ENCODE measurements at regions not wholly inside any gene's neighbourhood (a gene's known extent, or its start where the extent isn't known, plus 50 kb on each side); places are given as distances from the start of the nearest gene placed in this dataset.

DNA sequence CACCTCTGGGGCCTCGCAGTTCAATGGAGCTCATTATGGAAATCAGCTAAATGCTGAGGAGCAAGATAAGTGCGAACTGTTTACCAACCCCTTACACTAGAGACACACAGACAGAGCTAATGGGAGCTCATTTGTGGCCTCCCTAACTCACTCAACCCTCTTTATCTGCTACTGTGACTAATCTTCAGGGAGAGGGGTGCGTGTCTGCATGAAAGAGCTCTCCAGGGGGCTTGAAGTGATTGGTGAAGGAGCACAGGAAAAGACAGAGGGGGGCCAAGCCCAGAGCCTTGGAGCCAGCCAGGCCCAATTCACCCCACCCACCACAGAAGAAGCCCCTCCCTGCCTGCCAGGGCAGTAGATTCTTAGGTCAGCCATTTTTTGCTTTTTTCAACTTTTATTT is 466.8 kb upstream of the BRINP1 start:
- TF ChIP-seq EZH2phosphoT487 (IDR thresholded peaks at IDR 0.05; ENCODE audit: low read depth), result no peak
- TF ChIP-seq, protein P1, sequence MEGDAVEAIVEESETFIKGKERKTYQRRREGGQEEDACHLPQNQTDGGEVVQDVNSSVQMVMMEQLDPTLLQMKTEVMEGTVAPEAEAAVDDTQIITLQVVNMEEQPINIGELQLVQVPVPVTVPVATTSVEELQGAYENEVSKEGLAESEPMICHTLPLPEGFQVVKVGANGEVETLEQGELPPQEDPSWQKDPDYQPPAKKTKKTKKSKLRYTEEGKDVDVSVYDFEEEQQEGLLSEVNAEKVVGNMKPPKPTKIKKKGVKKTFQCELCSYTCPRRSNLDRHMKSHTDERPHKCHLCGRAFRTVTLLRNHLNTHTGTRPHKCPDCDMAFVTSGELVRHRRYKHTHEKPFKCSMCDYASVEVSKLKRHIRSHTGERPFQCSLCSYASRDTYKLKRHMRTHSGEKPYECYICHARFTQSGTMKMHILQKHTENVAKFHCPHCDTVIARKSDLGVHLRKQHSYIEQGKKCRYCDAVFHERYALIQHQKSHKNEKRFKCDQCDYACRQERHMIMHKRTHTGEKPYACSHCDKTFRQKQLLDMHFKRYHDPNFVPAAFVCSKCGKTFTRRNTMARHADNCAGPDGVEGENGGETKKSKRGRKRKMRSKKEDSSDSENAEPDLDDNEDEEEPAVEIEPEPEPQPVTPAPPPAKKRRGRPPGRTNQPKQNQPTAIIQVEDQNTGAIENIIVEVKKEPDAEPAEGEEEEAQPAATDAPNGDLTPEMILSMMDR (IDR thresholded peaks at IDR 0.05; ENCODE audit: low read depth, low read length), result no peak
- Histone ChIP-seq H3K27me3 (ENCODE audit: low read depth, low read length) (no peaks in the 10 kb centered on the region), H3K27ac (ENCODE audit: low read length) (no peak overlapping the region), H3K36me3 (replicated peaks; ENCODE audit: low read depth, low read length) (no peaks in the 10 kb centered on the region), H4K20me1 (ENCODE audit: insufficient read depth, low read length) (no peaks in the 10 kb centered on the region), H3K4me2 (ENCODE audit: low read length) (no peak overlapping the region), H2AFZ (ENCODE audit: low read depth, low read length) (no peak overlapping the region), H3K4me3 (ENCODE audit: low read length) (no peak overlapping the region), H3K9ac (ENCODE audit: low read length) (no peak overlapping the region), H3K4me1 (ENCODE audit: low read length) (no peaks in the 10 kb centered on the region), H3K9me3 (ENCODE audit: insufficient read depth, low read length) (no peaks in the 10 kb centered on the region), H3K79me2 (ENCODE audit: low read length) (no peaks in the 10 kb centered on the region)

DNA sequence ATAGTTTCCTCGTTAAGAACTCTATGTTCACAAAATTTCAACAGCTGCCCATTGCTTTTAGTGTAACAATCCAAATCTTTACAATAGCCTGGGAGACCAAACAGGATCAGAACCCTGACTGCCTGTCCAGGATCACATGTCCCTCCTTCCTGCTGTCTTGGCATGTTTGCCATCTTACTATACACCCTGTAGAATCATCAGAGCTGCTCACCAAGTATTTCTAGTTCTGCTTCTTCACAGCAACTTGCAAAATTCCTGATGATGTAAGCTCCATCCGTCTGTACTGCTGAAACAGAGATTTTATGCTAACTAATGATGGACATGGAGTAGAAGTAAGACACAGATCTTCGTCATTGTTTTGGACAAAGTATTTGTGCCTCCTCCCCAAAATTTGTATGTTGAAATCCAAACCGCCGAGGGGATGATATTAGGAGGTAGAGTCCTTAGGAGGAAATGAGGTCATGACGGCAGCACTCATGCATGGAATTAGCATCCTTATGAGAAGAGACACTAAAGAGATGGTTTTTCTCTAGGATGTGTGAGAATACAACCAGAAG is 464.9 kb upstream of the BRINP1 start:
- no peak overlapping the region for H3K4me3 ChIP-seq (ENCODE audit: low read length)
- no peak overlapping the region for H2AFZ ChIP-seq (ENCODE audit: low read depth, low read length)
- no peaks in the 10 kb centered on the region for H3K4me1 ChIP-seq (ENCODE audit: low read length)
- no peaks in the 10 kb centered on the region for H3K79me2 ChIP-seq (ENCODE audit: low read length)
- TF ChIP-seq, protein P1 (IDR thresholded peaks at IDR 0.05; ENCODE audit: low read depth, low read length), result no peak
- TF ChIP-seq EZH2phosphoT487 (IDR thresholded peaks at IDR 0.05; ENCODE audit: low read depth), result no peak
- no peaks in the 10 kb centered on the region for H3K36me3 ChIP-seq (replicated peaks; ENCODE audit: low read depth, low read length)
- no peak overlapping the region for H3K4me2 ChIP-seq (ENCODE audit: low read length)
- H3K27ac ChIP-seq (ENCODE audit: low read length), result no peak overlapping the region
- H3K9me3 ChIP-seq (ENCODE audit: insufficient read depth, low read length), result no peaks in the 10 kb centered on the region
- no peaks in the 10 kb centered on the region for H3K27me3 ChIP-seq (ENCODE audit: low read depth, low read length)
- no peak overlapping the region for H3K9ac ChIP-seq (ENCODE audit: low read length)
- H4K20me1 ChIP-seq (ENCODE audit: insufficient read depth, low read length), result no peaks in the 10 kb centered on the region

DNA sequence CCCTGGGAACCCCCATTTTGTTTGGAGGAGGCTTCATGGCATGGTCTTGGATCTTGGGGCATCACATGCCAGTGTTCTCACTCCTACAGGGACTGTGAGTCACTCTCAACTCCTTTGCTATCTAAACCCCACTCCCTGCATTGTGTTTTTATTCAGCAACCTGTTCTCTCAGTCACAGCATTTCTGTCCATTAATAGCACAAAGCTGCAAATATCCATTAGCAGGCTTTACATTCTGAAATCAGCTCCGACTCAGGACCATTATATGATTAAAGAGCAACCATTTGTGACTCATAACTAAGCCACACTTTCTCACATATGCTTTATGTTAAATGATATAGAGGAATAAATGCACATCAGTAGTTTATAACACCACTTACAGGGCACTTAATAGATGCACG is 462.1 kb upstream of the BRINP1 start:
- no peaks in the 10 kb centered on the region for H3K79me2 ChIP-seq (ENCODE audit: low read length)
- H3K4me1 ChIP-seq (ENCODE audit: low read length), result no peaks in the 10 kb centered on the region
- H2AFZ ChIP-seq (ENCODE audit: low read depth, low read length), result no peak overlapping the region
- H3K36me3 ChIP-seq (replicated peaks; ENCODE audit: low read depth, low read length), result no peaks in the 10 kb centered on the region
- no peaks in the 10 kb centered on the region for H3K9me3 ChIP-seq (ENCODE audit: insufficient read depth, low read length)
- 0 out of 2 replicates have a peak, but pooled peaks cover 6% of the 10 kb centered on the region for H3K27me3 ChIP-seq (ENCODE audit: low read depth, low read length)
- H4K20me1 ChIP-seq (ENCODE audit: insufficient read depth, low read length), result no peaks in the 10 kb centered on the region
- H3K27ac ChIP-seq (ENCODE audit: low read length), result no peak overlapping the region
- H3K9ac ChIP-seq (ENCODE audit: low read length), result no peak overlapping the region
- TF ChIP-seq, protein P1 (IDR thresholded peaks at IDR 0.05; ENCODE audit: low read depth, low read length), result no peak
- TF ChIP-seq EZH2phosphoT487 (IDR thresholded peaks at IDR 0.05; ENCODE audit: low read depth), result no peak
- H3K4me3 ChIP-seq (ENCODE audit: low read length), result no peak overlapping the region
- no peak overlapping the region for H3K4me2 ChIP-seq (ENCODE audit: low read length)

DNA sequence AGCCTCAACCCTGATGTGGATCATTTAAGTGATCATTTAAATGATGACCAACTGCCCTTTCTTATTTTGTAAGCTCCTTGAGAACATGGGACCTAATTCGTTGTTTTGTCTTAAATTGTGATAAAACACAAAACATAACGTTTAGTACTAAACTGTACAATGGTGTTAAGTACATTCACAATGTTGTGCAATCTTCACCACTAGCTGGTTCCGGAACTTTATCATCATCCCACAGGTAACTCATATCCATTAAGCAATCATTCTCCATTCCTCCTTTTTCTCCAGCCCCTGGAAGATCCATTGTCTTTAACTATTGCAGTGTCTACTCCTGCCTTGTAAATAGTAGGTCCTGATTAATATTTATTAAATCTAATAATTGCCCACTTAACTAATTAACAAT is 460.5 kb upstream of the BRINP1 start:
- no peaks in the 10 kb centered on the region for H3K4me1 ChIP-seq (ENCODE audit: low read length)
- H3K9ac ChIP-seq (ENCODE audit: low read length), result no peak overlapping the region
- no peak overlapping the region for H3K4me2 ChIP-seq (ENCODE audit: low read length)
- H3K79me2 ChIP-seq (ENCODE audit: low read length), result no peaks in the 10 kb centered on the region
- H3K27ac ChIP-seq (ENCODE audit: low read length), result no peak overlapping the region
- no peaks in the 10 kb centered on the region for H4K20me1 ChIP-seq (ENCODE audit: insufficient read depth, low read length)
- TF ChIP-seq, protein P1 (IDR thresholded peaks at IDR 0.05; ENCODE audit: low read depth, low read length), result no peak
- no peak for TF ChIP-seq EZH2phosphoT487 (IDR thresholded peaks at IDR 0.05; ENCODE audit: low read depth)
- no peak overlapping the region for H3K4me3 ChIP-seq (ENCODE audit: low read length)
- no peaks in the 10 kb centered on the region for H3K36me3 ChIP-seq (replicated peaks; ENCODE audit: low read depth, low read length)
- peaks cover 6% of the 10 kb centered on the region; the same call in 1 of the 2 replicates for H3K27me3 ChIP-seq (ENCODE audit: low read depth, low read length)
- no peak overlapping the region for H2AFZ ChIP-seq (ENCODE audit: low read depth, low read length)
- no peaks in the 10 kb centered on the region for H3K9me3 ChIP-seq (ENCODE audit: insufficient read depth, low read length)

Measured in OCI-LY3 (cell line).